Kidney (tissue), 13 donors: ENCODE measurements at regions not wholly inside any gene's neighbourhood (a gene's known extent, or its start where the extent isn't known, plus 50 kb on each side); places are given as distances from the start of the nearest gene placed in this dataset.

Experiments used
- DNase-seq, 5 donors: peaks; one replicate each; pipeline ENCODE4 v3.0.0-alpha.2; 2013 to 2020
- FAIRE-seq: peaks from 2 replicates; lab custom pipeline; 2012; peaks lifted over from hg19 to GRCh38; lab: Jason Lieb, UNC
- H3K27ac ChIP-seq, 2 donors: one replicate each; pipeline ENCODE4 v1.7.0; 2013; ENCODE audit warnings: low read depth in 2 of 2, low read length in 2 of 2, inconsistent platforms in 1 of 2
- H3K27me3 ChIP-seq: one replicate; pipeline ENCODE4 v1.7.1; 2013; ENCODE audit warnings: low read length, inconsistent platforms; ENCODE audit not compliant: control insufficient read depth, insufficient read depth
- H3K36me3 ChIP-seq, 3 donors: one replicate each; pipeline versions ENCODE4 v1.7.0 to v1.7.1; 2013; ENCODE audit warnings: low read length in 3 of 3, control low read depth in 1 of 3, inconsistent platforms in 1 of 3; ENCODE audit not compliant: insufficient read depth in 3 of 3, control insufficient read depth in 2 of 3
- H3K4me1 ChIP-seq, 3 donors: one replicate each; pipeline versions ENCODE4 v1.7.0 to v1.7.1; 2013; ENCODE audit warnings: low read length in 3 of 3, inconsistent platforms in 1 of 3, low read depth in 1 of 3; ENCODE audit not compliant: control insufficient read depth in 2 of 3, insufficient read depth in 2 of 3
- H3K4me3 ChIP-seq, 3 donors: one replicate each; pipeline versions ENCODE4 v1.7.0 to v1.8.1; 2013; ENCODE audit warnings: low read length in 3 of 3, control low read depth in 1 of 3, inconsistent platforms in 1 of 3
- H3K9ac ChIP-seq, 3 donors: one replicate each; pipeline versions ENCODE4 v1.7.0 to v1.7.1; 2013; ENCODE audit warnings: low read length in 3 of 3, control low read depth in 1 of 3, inconsistent platforms in 1 of 3
- H3K9me3 ChIP-seq, 3 donors: one replicate each; pipeline versions ENCODE4 v1.7.0 to v1.7.1; 2013; ENCODE audit warnings: low read length in 3 of 3, control low read depth in 1 of 3, inconsistent platforms in 1 of 3; ENCODE audit not compliant: control insufficient read depth in 2 of 3, insufficient read depth in 1 of 3
- intact Hi-C: fragments of 100-400 bp; cut with DNase I; formaldehyde crosslinking; loops from one replicate; pipeline ENCODE4 v1.11.1; 2022
- TF ChIP-seq, protein P1 (sequence below): IDR thresholded peaks from 3 replicates; pipeline ENCODE4 v1.5.1; 2012; ENCODE audit warnings: mild to moderate bottlenecking, moderate library complexity, borderline replicate concordance; ENCODE audit not compliant: insufficient read depth; ENCODE audit errors: extremely low read depth
- donor health status: control.
- donor health status: control.
- donor health status: control.
- donor health status: control.
- donor health status: control.
- donor health status: DM: yes; HTN: yes; CAD: no.
- donor health status: Normal renal cell carcinoma (clear cell type).

DNA sequence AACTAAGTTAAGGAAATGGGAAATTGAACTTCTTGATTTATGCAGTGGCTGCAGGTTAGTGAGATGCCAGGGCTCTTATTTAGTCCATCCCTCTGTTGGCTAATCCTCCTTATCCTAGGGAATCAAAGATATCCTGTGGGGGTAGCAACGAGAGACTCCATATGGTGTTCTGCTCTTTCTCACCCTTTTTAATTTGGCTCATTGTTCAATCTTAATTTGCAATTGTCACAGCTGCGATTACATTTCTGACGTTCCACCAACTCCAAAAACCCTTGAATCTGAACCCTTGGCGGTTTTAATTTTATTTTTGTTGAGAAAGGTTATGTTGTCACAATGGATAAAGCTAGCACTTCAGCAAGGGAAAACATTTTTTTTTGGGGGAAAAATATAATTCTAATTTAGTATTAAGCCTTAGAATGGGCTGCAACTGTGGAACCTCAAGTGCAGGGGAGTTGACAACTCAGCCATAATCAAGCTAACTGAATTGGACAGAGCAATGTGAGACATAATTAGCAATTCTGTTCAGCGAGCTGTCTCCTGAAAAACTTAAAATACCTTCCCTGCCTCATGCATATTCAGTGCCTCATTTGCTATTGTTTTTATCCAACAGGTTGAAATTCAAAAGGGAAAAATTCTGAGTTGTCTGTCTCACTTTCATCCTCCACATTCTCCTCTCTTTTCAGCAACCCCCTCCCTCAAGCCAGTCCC lies 91.3 kb downstream of the MAT2B start:
- no peak overlapping the region for H3K27ac ChIP-seq
- no peaks in the 10 kb centered on the region for H3K9me3 ChIP-seq
- no peaks in the 10 kb centered on the region for H3K36me3 ChIP-seq
- no peaks in the 10 kb centered on the region for H3K27me3 ChIP-seq
- H3K4me3 ChIP-seq, result no peak overlapping the region
- DNase-seq (no peak), FAIRE-seq (no peak)
- H3K4me1 ChIP-seq, result no peaks in the 10 kb centered on the region
- no peak overlapping the region for H3K9ac ChIP-seq
- intact Hi-C loops, result no loop called here
- TF ChIP-seq, protein P1, sequence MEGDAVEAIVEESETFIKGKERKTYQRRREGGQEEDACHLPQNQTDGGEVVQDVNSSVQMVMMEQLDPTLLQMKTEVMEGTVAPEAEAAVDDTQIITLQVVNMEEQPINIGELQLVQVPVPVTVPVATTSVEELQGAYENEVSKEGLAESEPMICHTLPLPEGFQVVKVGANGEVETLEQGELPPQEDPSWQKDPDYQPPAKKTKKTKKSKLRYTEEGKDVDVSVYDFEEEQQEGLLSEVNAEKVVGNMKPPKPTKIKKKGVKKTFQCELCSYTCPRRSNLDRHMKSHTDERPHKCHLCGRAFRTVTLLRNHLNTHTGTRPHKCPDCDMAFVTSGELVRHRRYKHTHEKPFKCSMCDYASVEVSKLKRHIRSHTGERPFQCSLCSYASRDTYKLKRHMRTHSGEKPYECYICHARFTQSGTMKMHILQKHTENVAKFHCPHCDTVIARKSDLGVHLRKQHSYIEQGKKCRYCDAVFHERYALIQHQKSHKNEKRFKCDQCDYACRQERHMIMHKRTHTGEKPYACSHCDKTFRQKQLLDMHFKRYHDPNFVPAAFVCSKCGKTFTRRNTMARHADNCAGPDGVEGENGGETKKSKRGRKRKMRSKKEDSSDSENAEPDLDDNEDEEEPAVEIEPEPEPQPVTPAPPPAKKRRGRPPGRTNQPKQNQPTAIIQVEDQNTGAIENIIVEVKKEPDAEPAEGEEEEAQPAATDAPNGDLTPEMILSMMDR, result no peak

DNA sequence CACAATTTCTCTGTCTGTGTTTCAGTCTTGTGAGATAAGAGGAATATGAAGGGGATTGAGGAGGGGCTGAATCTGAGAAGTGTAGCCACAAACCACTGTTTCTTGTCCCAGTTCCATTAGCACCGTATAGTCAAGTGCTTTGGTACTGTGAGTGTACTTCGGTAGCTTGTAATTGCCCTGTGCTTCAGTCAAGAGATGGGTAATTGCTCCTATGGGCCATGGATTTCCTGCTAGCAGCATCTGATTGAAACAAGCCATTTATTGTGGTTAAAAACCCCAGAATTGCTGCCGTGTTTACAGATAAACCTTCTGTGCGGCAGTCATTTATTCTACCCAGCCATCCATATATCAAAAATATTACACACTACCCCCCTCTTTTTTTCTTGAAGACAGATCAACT lies 98.6 kb downstream of the MAT2B start:
- H3K4me1 ChIP-seq, result no peaks in the 10 kb centered on the region
- no peaks in the 10 kb centered on the region for H3K9me3 ChIP-seq
- TF ChIP-seq, protein P1, result no peak
- H3K27me3 ChIP-seq, result no peaks in the 10 kb centered on the region
- no peak overlapping the region for H3K4me3 ChIP-seq
- no peak overlapping the region for H3K9ac ChIP-seq
- FAIRE-seq, result no peak
- no peak overlapping the region for H3K27ac ChIP-seq
- no peak for DNase-seq
- intact Hi-C loops, result no loop called here
- no peaks in the 10 kb centered on the region for H3K36me3 ChIP-seq

DNA sequence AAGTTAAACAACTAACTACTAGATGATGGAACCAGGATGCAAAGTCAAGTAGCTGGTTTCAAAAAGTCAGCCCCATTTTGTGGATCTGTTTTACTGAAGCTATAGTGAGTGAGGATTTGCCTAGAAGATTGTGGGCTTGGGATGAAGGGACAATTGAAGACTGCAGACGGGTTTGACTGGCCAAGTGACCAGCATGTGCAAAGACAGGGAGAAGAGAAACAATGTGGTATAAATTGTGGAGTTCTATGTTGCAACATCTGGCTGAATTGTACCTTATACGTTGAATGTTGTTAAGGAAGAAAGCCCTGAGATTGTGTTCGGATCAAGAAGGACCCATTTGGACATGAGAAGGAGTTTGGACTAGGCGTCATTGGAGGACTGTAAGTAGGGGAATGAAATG lies 101.8 kb downstream of the MAT2B start:
- intact Hi-C loops, result no loop called here
- no peak overlapping the region for H3K27ac ChIP-seq
- H3K27me3 ChIP-seq, result no peaks in the 10 kb centered on the region
- DNase-seq, result no peak
- H3K9ac ChIP-seq, result no peak overlapping the region
- TF ChIP-seq, protein P1, result no peak
- H3K4me1 ChIP-seq, result peaks cover 0 to 4% (median 0%) of the 10 kb centered on the region in 3 donors
- H3K4me3 ChIP-seq, result no peak overlapping the region
- no peak for FAIRE-seq
- H3K9me3 ChIP-seq, result no peaks in the 10 kb centered on the region
- no peaks in the 10 kb centered on the region for H3K36me3 ChIP-seq

DNA sequence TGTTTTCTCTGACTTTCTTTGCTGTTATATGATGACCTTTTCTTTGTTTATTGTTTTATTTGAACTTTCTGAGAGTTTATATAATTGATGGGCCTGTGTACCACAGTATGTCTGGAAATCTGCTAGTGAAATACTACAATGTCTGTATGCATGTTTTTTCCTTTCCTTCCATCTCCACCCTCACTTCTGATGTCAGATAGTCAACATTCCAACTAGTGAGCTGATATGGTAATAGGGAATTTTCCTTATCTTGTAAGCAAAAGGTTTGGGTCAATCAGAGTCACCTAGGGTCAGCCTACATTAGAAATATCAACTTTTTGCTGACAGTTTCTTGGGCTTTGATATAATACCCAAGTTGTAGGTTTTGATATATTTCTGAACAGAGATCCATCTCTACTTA lies 103.2 kb downstream of the MAT2B start:
- intact Hi-C loops, result no loop called here
- Histone ChIP-seq H3K9ac (no peak overlapping the region), H3K36me3 (no peaks in the 10 kb centered on the region), H3K4me3 (no peak overlapping the region), H3K27me3 (no peaks in the 10 kb centered on the region), H3K27ac (no peak overlapping the region), H3K9me3 (no peaks in the 10 kb centered on the region), H3K4me1 (peaks cover 0 to 4% (median 0%) of the 10 kb centered on the region in 3 donors)
- TF ChIP-seq, protein P1, result no peak
- FAIRE-seq, result no peak
- no peak for DNase-seq
